Activated naive CD4-positive, alpha-beta T cell treated with anti-CD3 and anti-CD28 coated beads for 36 hours (primary cell): ENCODE measurements at regions not wholly inside any gene's neighbourhood (a gene's known extent, or its start where the extent isn't known, plus 50 kb on each side); places are given as distances from the start of the nearest gene placed in this dataset.

Experiments
- CTCF ChIA-PET: fragments of 350-600 bp; sonication (Branson Sonifier 250); formaldehyde crosslinking; loops from one replicate; lab custom pipeline; 2021; ENCODE audit warnings: antibody characterized with exemption; lab: Charles Lee
- DNase-seq: peaks from one replicate; pipeline ENCODE4 v3.0.0-alpha.2; 2020
- H3K27ac Mint-ChIP-seq: one replicate; pipeline ENCODE4 v1.8.0; 2021; ENCODE audit warnings: mild to moderate bottlenecking, mixed read lengths
- H3K27me3 Mint-ChIP-seq: one replicate; pipeline ENCODE4 v1.8.0; 2021; ENCODE audit warnings: low read depth, mixed read lengths
- H3K36me3 Mint-ChIP-seq: one replicate; pipeline ENCODE4 v1.8.0; 2021; ENCODE audit warnings: low read depth, mixed read lengths
- H3K4me1 Mint-ChIP-seq: one replicate; pipeline ENCODE4 v1.8.0; 2021; ENCODE audit warnings: low read depth, mixed read lengths
- H3K4me3 Mint-ChIP-seq: one replicate; pipeline ENCODE4 v1.8.0; 2021; ENCODE audit warnings: mild to moderate bottlenecking, moderate library complexity, mixed read lengths
- H3K9me3 Mint-ChIP-seq: one replicate; pipeline ENCODE4 v1.8.0; 2021; ENCODE audit warnings: mixed read lengths
- intact Hi-C: fragments of 100-400 bp; cut with micrococcal nuclease; formaldehyde crosslinking; loops from one replicate; pipeline ENCODE4 v1.15.1; 2023

- H3K27me3 Mint-ChIP-seq: no peaks in the 10 kb centered on the region
Measured at GRCh38 chrX:68894513-68895340, 65.9 kb downstream of the EFNB1 start.

DNA sequence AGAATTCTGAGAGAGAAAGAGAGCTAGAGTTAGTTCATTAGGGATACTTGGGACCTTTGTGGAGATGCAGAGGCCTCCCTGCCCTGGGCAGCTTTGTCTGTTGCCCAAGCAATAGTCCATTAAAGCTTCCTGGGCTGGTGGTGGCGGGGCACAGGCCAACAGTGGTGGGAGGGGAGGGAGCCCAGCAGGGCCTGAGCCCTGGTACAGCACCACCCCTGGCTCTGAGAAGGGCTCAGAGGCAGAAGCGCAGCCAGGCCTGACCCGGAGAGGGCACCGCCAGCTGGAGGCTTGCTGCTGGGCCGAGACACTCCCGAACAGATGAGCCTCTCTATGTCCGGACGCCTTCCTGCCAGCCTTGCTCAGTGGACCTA lies 65.3 kb downstream of the EFNB1 start:
- intact Hi-C loops: loop anchor here (10.0 kb wide), 1 partner anchor 59 kb away; no protein-coding TSS in a partner anchor

More at GRCh38 chrX:68894513-68895340, 65.9 kb downstream of the EFNB1 start:
- no peaks in the 10 kb centered on the region for H3K9me3 Mint-ChIP-seq
- H3K4me1 Mint-ChIP-seq: peaks cover 4% of the 10 kb centered on the region
- no peaks in the 10 kb centered on the region for H3K36me3 Mint-ChIP-seq
- peak; percentile 37 for DNase-seq
- intact Hi-C loops: loop anchor here (10.0 kb wide), 1 partner anchor 60 kb away; no protein-coding TSS in a partner anchor
- CTCF ChIA-PET: no interaction called here
- H3K27ac Mint-ChIP-seq: no peak overlapping the region
- peak overlapping the region; percentile 24 for H3K4me3 Mint-ChIP-seq

GRCh38 chrX:68892651-68893050 lies 63.8 kb downstream of the EFNB1 start:
- no peaks in the 10 kb centered on the region for H3K27me3 Mint-ChIP-seq
- no peak overlapping the region for H3K4me3 Mint-ChIP-seq
- intact Hi-C loops: loop anchor here (10.0 kb wide), 1 partner anchor 58 kb away; no protein-coding TSS in a partner anchor
- peaks cover 4% of the 10 kb centered on the region for H3K4me1 Mint-ChIP-seq
- H3K36me3 Mint-ChIP-seq: no peaks in the 10 kb centered on the region
- H3K27ac Mint-ChIP-seq: no peak overlapping the region
- H3K9me3 Mint-ChIP-seq: no peaks in the 10 kb centered on the region
- DNase-seq: no peak
- CTCF ChIA-PET: no interaction called here

More for the DNA sequence above, 65.3 kb downstream of the EFNB1 start:
- no peaks in the 10 kb centered on the region for H3K36me3 Mint-ChIP-seq
- no peak overlapping the region for H3K27ac Mint-ChIP-seq
- no peaks in the 10 kb centered on the region for H3K27me3 Mint-ChIP-seq
- no peaks in the 10 kb centered on the region for H3K9me3 Mint-ChIP-seq
- DNase-seq: peak; percentile 5
- no peak overlapping the region for H3K4me3 Mint-ChIP-seq
- CTCF ChIA-PET: no interaction called here
- H3K4me1 Mint-ChIP-seq: peaks cover 4% of the 10 kb centered on the region

DNA sequence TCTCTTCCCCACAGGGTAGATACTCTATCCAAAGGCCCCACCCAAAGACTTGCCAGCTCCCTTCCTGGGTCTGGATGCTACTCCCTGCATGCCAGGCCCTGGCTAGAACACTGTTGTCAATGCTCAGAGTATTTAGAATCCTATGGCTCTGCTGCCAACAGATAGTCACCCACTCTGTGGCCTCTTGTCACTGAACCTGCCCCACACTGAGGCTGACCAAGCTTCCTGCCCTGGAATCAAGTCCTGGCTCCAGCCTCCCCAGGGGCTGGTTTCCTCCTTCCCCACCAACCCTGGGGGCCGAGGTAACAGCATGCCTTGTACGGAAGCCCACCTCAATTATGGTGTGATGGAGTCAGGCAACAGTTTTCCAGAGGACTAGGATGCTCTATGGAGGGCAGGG lies 63.3 kb downstream of the EFNB1 start:
- CTCF ChIA-PET: no interaction called here

More for the DNA sequence above, 63.3 kb downstream of the EFNB1 start:
- Mint-ChIP-seq H3K27me3 (no peaks in the 10 kb centered on the region), H3K4me3 (no peak overlapping the region), H3K36me3 (no peaks in the 10 kb centered on the region), H3K4me1 (peaks cover 4% of the 10 kb centered on the region), H3K27ac (no peak overlapping the region), H3K9me3 (no peaks in the 10 kb centered on the region)
- DNase-seq: no peak
- intact Hi-C loops: loop anchor here (10.0 kb wide), 1 partner anchor 57 kb away; no protein-coding TSS in a partner anchor
